Vagina (tissue), 2 donors: ENCODE measurements at regions not wholly inside any gene's neighbourhood (a gene's known extent, or its start where the extent isn't known, plus 50 kb on each side); places are given as distances from the start of the nearest gene placed in this dataset.

Experiments used
- DNase-seq, 2 donors: peaks; one replicate each; pipeline ENCODE4 v3.0.0-alpha.2; 2017; ENCODE audit errors: extremely low spot score in 2 of 2
- H3K27ac ChIP-seq: fragments of 200-600 bp; sonication (generic); one replicate; pipeline ENCODE4 v1.5.1; 2019
- H3K27me3 ChIP-seq: fragments of 200-600 bp; sonication (generic); one replicate; pipeline ENCODE4 v1.5.1; 2019
- H3K36me3 ChIP-seq, 2 donors: fragments of 200-600 bp; sonication (generic); one replicate each; pipeline ENCODE4 v1.5.1; 2017 to 2019
- H3K4me1 ChIP-seq: fragments of 200-600 bp; sonication (generic); one replicate; pipeline ENCODE4 v1.5.1; 2019
- H3K4me3 ChIP-seq, 2 donors: fragments of 200-600 bp; sonication (generic); 1 replicate in 1 of 2; 2 replicates in 1 of 2; pipeline ENCODE4 v1.5.1; 2016 to 2019
- H3K9me3 ChIP-seq: fragments of 200-600 bp; sonication (generic); one replicate; pipeline ENCODE4 v1.5.1; 2019
- POLR2A ChIP-seq, 2 donors: fragments of 450-650 bp; IDR thresholded peaks; one replicate each; pipeline ENCODE4 v1.6.1; 2017; ENCODE audit warnings: antibody characterized with exemption in 2 of 2, mild to moderate bottlenecking in 2 of 2, moderate library complexity in 2 of 2
- POLR2AphosphoS5 ChIP-seq, 2 donors: sonication (generic); formaldehyde crosslinking; IDR thresholded peaks; one replicate each; pipeline ENCODE4 v1.9.0; 2017; ENCODE audit warnings: antibody characterized with exemption in 2 of 2, mild to moderate bottlenecking in 2 of 2, low read depth in 1 of 2; ENCODE audit not compliant: insufficient read depth in 1 of 2
- intact Hi-C: fragments of 100-400 bp; cut with DNase I; formaldehyde crosslinking; loops from one replicate; pipeline ENCODE4 v1.15.1; 2023
- TF ChIP-seq, protein P1 (sequence below), 3 experiments: fragments of 450-650 bp in 2 of 3; fragments of 200-600 bp in 1 of 3; sonication (generic) in 1 of 3; IDR thresholded peaks; one replicate each; pipeline ENCODE4 v1.5.1; 2017 to 2019; ENCODE audit warnings: antibody characterized with exemption in 3 of 3, mild to moderate bottlenecking in 2 of 3, moderate library complexity in 2 of 3

DNA sequence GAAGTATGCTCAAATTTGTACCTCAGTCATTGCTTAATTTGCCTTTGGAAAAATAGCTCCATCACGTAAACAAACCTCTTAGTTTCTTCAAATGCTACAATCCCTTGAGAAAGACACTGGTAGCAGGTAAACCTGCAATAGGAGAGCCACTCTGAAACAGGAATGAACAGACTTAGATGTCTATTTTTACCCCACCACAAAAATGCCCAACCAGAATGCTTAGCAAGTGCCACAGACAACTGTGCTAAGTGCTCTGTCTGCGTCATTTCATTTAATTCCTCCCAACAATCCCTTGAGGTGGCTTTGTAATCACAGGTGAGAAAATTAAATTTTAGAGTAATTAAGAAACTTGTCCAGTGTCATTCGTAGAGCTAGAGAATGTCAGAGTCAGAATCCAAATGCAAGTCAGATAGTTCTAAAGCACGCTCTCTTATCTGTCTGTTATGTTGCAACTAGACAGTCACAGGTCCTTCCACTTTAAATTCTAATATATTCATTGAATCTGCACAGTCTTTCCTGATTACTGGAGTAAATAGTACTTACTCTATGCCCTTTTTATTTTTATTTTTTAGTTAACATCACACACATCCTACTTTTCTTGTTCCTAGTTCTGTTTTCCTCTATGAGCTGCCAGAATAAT lies 89.0 kb upstream of the GRIA4 start:
- no peak overlapping the region for H3K4me3 ChIP-seq
- intact Hi-C loops: no loop called here
- no peaks in the 10 kb centered on the region for H3K4me1 ChIP-seq
- no peak for DNase-seq
- no peaks in the 10 kb centered on the region for H3K27me3 ChIP-seq
- H3K27ac ChIP-seq: no peak overlapping the region
- H3K9me3 ChIP-seq: no peaks in the 10 kb centered on the region
- no peaks in the 10 kb centered on the region for H3K36me3 ChIP-seq
- TF ChIP-seq POLR2A (IDR thresholded peaks at IDR 0.05): no peak

- Histone ChIP-seq H3K27me3 (no peaks in the 10 kb centered on the region), H3K9me3 (no peaks in the 10 kb centered on the region), H3K4me3 (no peak overlapping the region), H3K4me1 (no peaks in the 10 kb centered on the region), H3K27ac (no peak overlapping the region), H3K36me3 (no peaks in the 10 kb centered on the region)
- no peak for DNase-seq
- TF ChIP-seq, protein P1, sequence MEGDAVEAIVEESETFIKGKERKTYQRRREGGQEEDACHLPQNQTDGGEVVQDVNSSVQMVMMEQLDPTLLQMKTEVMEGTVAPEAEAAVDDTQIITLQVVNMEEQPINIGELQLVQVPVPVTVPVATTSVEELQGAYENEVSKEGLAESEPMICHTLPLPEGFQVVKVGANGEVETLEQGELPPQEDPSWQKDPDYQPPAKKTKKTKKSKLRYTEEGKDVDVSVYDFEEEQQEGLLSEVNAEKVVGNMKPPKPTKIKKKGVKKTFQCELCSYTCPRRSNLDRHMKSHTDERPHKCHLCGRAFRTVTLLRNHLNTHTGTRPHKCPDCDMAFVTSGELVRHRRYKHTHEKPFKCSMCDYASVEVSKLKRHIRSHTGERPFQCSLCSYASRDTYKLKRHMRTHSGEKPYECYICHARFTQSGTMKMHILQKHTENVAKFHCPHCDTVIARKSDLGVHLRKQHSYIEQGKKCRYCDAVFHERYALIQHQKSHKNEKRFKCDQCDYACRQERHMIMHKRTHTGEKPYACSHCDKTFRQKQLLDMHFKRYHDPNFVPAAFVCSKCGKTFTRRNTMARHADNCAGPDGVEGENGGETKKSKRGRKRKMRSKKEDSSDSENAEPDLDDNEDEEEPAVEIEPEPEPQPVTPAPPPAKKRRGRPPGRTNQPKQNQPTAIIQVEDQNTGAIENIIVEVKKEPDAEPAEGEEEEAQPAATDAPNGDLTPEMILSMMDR (IDR thresholded peaks at IDR 0.05): no peak
- TF ChIP-seq POLR2A (IDR thresholded peaks at IDR 0.05): no peak
- TF ChIP-seq POLR2AphosphoS5 (IDR thresholded peaks at IDR 0.05; ENCODE audit: insufficient read depth in 1 of 2, low read depth in 1 of 2): no peak
- intact Hi-C loops: no loop called here
These were observed 102.2 kb upstream of the GRIA4 start for GRCh38 chr11:105507496-105508254.

- H3K36me3 ChIP-seq: no peaks in the 10 kb centered on the region
- H3K9me3 ChIP-seq: no peaks in the 10 kb centered on the region
- no peak overlapping the region for H3K27ac ChIP-seq
- H3K27me3 ChIP-seq: no peaks in the 10 kb centered on the region
- no peaks in the 10 kb centered on the region for H3K4me1 ChIP-seq
- no peak for DNase-seq
- intact Hi-C loops: no loop called here
- TF ChIP-seq POLR2A (IDR thresholded peaks at IDR 0.05): no peak
- TF ChIP-seq, protein P1 (IDR thresholded peaks at IDR 0.05): no peak
- no peak for TF ChIP-seq POLR2AphosphoS5 (IDR thresholded peaks at IDR 0.05; ENCODE audit: insufficient read depth in 1 of 2, low read depth in 1 of 2)
- H3K4me3 ChIP-seq: no peak overlapping the region
These were observed 117.9 kb upstream of the GRIA4 start for GRCh38 chr11:105492010-105492409.

GRCh38 chr11:105491394-105491793 lies 118.5 kb upstream of the GRIA4 start:
- H3K9me3 ChIP-seq: no peaks in the 10 kb centered on the region
- H3K27ac ChIP-seq: no peak overlapping the region
- no peak for DNase-seq
- H3K36me3 ChIP-seq: no peaks in the 10 kb centered on the region
- TF ChIP-seq, protein P1 (IDR thresholded peaks at IDR 0.05): no peak
- no peak for TF ChIP-seq POLR2AphosphoS5 (IDR thresholded peaks at IDR 0.05; ENCODE audit: insufficient read depth in 1 of 2, low read depth in 1 of 2)
- H3K4me3 ChIP-seq: no peak overlapping the region
- no peaks in the 10 kb centered on the region for H3K4me1 ChIP-seq
- no peaks in the 10 kb centered on the region for H3K27me3 ChIP-seq
- intact Hi-C loops: no loop called here

DNA sequence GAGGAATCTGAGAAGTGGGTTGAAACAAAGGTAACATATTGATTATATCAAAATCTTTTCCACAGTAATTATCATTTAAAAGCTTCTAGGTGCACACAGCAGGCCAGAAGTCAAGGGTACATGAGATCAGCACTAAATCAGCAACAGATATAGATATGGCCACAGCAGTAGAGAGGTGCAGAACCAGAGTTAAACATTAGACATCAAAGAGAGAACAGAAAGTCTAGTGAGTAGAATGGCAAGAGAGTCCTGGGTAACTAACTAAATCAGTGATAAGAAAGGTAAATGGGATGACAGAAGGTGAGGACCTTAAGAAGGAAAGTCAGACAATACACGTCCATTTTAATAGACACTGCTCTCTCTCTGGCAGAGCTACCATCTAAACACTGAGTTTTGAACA lies 119.5 kb upstream of the GRIA4 start:
- Histone ChIP-seq H3K9me3 (no peaks in the 10 kb centered on the region), H3K4me1 (no peaks in the 10 kb centered on the region), H3K36me3 (no peaks in the 10 kb centered on the region), H3K27me3 (no peaks in the 10 kb centered on the region), H3K4me3 (no peak overlapping the region), H3K27ac (no peak overlapping the region)
- intact Hi-C loops: no loop called here
- TF ChIP-seq POLR2AphosphoS5 (IDR thresholded peaks at IDR 0.05; ENCODE audit: insufficient read depth in 1 of 2, low read depth in 1 of 2): no peak
- TF ChIP-seq, protein P1 (IDR thresholded peaks at IDR 0.05): no peak
- no peak for TF ChIP-seq POLR2A (IDR thresholded peaks at IDR 0.05)
- no peak for DNase-seq
